NCI-H1417 treated with DMSO at 0.1 percent for 48 hours (cell line): ENCODE measurements at regions not wholly inside any gene's neighbourhood (a gene's known extent, or its start where the extent isn't known, plus 50 kb on each side); places are given as distances from the start of the nearest gene placed in this dataset.
"Not testable (repeated sequence)": the region's sequence is repeated elsewhere in the genome, so short reads cannot be mapped to it uniquely, and the experiment has no call there.

Experiments used
- DNase-seq: peaks from one replicate; lab custom pipeline; 2025; lab: John Stamatoyannopoulos, UW

DNA sequence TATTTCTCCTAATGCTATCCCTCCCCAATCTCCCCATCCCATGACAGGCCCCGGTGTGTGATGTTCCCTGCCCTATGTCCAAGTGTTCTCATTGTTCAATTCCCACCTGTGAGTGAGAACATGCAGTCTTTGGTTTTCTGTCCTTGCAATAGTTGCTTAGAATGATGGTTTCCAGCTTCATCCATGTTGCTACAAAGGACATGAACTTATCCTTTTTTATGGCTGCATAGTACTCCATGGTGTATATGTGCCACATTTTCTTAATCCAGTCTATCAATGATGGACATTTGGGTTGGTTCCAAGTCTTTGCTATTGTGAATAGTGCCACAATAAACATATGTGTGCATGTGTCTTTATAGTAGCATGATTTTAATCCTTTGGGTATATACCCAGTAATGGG, 51.3 kb upstream of the RIOK2 start:
- not testable (repeated sequence) for DNase-seq

- DNase-seq: no peak
These were observed 59.3 kb upstream of the RIOK2 start for GRCh38 chr5:97242341-97242740.

- no peak for DNase-seq
These were observed 60.3 kb upstream of the RIOK2 start for GRCh38 chr5:97243353-97243752.

GRCh38 chr5:97245386-97245785, 62.3 kb upstream of the RIOK2 start:
- no peak for DNase-seq

DNA sequence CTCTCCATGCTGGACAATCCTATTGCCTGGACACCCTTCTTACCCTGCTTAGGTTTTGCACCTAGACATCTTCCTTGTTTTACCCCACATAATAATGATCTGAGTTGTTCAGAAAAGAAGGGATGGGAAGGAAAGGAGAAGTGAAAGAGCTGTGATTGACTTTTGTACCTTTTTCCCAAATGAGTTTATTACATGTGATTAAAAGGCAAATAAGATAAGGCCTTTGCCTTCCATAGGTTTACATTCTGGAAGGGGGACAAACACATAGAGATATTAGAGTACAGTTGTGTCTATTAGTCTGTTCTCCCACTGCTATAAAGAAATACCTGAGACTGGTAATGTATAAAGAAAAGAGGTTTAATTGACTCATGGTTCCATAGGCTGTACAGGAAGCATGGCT, 67.1 kb upstream of the RIOK2 start:
- no peak for DNase-seq

DNA sequence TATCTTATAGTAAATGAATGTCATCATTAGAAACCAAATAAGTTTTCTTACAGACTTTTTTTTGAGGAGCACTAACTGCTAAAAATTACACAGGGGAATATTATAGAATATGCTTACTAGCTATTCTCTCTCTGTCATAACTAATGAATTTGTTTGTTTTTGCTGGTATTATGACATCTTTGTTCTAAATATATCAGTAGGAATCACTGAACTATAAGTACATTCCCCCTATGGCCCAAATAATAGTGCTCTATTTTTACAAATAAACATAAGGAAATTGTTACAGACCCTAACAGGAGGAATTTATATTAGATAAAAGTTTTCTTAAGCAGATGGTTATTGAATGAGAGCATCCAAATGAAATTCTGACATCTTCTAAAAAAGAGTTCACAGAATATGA, 83.0 kb upstream of the RIOK2 start:
- DNase-seq: no peak

DNA sequence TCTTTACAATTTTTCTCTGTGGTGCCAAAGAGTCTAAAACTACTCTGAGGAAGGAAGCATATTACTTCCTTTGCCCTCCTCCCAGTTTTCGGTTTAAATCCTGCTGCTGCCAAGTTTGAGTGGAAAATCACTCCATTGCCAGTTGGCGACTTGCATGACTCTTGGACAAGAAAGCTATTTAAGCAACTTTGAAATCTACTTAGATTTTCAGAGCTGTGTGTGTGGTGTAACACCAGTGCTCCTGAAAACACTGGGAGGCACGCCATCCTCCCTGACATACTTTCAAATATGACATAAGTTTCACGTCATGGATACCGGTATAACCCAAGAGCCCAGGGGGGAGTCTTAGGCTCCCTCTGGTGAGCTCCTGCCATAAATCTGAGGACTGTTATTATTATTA, 83.5 kb upstream of the RIOK2 start:
- no peak for DNase-seq

DNA sequence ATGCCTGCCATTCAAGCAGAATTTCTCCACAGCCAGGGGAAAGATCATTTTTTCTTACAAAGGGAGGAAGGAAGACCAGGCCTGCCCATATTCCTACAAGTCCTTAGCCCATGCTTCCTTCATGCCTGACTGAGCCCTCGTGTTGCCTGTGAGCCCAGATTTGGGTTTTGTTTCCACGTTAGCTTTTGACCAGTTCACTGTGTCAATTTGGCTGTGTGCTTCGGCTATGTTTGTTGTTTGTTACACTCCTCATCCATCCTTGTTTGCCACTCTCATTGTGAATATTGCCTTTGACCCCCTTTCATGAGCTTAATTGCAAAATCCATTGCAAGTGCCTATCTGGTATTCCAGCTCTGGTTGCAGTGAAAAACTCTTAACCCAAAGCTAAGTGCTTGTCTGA, 84.7 kb upstream of the RIOK2 start:
- no peak for DNase-seq

GRCh38 chr5:97276474-97277120, 93.5 kb upstream of the RIOK2 start:
- no peak for DNase-seq

- DNase-seq: no peak
These were observed 98.2 kb upstream of the RIOK2 start for GRCh38 chr5:97281257-97281656.

- no peak for DNase-seq
These were observed 114.1 kb upstream of the RIOK2 start for GRCh38 chr5:97297063-97297703.

DNA sequence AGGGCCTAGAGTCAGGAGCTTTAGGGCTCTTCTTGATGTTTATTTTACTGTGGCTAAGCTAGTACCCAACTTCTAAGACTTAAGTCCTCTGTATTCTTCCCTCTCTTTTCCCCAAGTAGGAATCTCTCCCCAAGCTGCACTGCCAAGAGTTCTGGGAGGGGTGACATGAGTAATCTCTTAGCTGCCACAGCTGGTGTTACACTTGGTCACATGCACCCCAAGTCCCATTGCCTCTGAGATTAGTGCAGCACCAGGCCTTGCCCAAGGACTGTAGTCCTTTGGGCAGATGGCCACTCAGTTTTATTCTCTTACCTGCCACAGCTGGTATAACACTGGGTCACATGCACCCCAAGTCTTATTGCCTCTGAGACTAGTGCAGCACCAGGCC, 114.7 kb upstream of the RIOK2 start:
- DNase-seq: no peak

DNA sequence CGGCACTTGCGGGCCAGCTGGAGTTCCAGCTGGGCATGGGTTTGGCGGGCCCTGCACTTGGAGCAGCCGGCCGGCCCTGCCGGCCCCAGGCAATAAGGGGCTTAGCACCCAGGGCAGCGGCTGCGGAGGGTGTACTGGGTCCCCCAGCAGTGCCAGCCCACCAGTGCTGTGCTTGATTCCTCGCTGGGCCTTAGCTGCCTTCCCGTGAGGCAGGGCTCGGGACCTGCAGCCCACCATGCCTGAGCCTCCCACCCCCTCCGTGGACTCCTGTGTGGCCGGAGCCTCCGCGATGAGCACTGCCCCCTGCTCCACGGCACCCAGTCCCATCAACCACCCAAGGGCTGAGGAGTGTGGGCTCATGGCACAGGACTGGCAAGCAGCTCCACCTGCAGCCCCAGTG, 118.1 kb upstream of the RIOK2 start:
- DNase-seq: not testable (repeated sequence)

GRCh38 chr5:97338729-97339128, 155.7 kb upstream of the RIOK2 start:
- no peak for DNase-seq

DNA sequence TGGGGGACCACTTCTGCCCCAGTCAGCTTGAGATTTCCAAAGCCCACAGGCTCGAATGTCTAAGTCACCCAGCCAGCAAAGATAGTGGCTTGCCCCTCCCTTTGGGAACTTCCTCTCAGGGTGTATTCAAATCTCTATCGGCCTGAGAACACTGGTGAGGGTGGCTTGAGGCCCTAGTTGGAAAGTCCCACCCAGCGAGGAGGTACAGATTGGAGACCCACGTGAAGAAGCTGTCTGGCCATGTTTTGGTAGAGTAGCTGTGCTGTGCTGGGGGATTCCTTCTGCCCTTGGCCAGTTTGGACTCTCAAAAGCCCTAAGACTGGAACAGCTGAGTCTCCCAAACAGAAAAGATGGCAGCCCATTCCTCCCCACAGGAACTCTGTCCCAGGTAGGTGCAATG, 172.7 kb upstream of the RIOK2 start:
- DNase-seq: no peak

GRCh38 chr5:97363577-97363976, 180.5 kb upstream of the RIOK2 start:
- no peak for DNase-seq

- no peak for DNase-seq
These were observed 181.7 kb upstream of the RIOK2 start for GRCh38 chr5:97364731-97365130.

DNA sequence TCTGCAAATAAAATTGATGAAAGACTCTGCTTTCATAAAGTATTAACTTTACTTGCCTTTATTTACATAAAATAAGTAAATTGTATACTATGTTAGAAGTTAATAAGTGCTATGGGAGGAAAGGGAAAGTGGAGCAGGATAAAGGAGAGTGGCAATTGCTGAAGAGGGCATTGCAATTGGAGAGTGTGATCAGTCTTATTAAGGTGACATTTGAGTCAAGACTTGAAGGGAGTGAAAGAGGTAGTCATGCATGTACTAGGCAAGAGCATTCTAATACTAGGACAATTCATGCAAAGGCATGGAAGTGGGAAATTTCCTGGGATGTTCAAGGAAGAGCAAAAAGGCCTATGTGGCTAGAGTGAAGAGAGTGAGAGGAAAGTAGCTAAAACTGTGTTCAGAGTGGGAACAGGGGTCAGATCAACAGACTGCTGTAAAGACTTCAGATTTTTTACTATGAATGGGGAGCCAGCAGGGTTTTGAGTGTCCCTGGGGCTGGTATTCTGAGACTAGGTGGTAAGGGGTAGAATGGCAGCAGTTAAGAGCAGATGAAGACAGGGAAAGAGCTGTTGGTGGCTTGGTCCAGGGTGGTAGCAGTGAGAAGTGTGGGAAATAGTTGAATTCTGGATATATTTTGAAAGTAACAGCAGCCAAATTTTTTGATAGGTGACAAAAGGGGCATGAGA, 182.3 kb upstream of the RIOK2 start:
- DNase-seq: no peak

DNA sequence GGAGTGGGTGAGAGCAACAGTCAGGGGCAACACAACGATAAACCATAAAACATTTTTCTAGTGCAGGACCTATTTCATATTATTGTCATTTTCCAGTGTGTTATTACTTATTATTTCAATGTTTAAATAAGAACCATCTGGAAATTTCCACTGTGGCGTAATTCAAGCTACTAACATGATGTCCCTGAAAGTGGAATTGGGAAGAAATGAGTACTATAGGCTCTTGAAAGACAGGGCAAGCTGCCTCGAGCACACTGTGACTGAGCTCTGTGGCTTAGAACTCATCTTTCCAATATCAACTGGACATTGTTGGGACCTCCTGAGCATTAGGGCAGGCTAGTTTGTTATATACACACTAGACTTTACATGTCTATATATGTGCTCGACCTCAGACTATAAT, 182.9 kb upstream of the RIOK2 start:
- no peak for DNase-seq

- DNase-seq: no peak
These were observed 192.9 kb upstream of the RIOK2 start for GRCh38 chr5:97375959-97376358.

GRCh38 chr5:97377582-97377981, 194.5 kb upstream of the RIOK2 start:
- DNase-seq: no peak

GRCh38 chr5:97383996-97384395, 200.9 kb upstream of the RIOK2 start:
- no peak for DNase-seq

DNA sequence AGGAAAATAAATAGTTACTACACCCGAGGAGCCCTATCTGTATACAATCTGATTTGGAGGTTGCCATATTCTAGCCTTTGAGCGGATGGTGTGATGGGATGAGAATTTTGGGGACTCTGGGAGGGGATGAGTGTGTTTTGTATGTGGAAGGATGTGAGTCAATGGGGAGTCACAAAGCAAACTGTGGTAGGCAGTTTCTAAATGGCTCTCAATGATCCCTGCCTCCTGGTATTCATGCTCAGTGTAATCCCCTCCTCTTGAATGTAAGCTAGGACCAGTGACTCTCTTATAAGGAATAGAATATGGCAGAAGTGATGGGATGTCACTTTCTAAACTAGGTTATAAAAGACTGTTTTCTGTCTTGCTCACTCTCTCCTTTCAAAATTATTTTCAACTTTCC, 205.7 kb upstream of the RIOK2 start:
- no peak for DNase-seq

DNA sequence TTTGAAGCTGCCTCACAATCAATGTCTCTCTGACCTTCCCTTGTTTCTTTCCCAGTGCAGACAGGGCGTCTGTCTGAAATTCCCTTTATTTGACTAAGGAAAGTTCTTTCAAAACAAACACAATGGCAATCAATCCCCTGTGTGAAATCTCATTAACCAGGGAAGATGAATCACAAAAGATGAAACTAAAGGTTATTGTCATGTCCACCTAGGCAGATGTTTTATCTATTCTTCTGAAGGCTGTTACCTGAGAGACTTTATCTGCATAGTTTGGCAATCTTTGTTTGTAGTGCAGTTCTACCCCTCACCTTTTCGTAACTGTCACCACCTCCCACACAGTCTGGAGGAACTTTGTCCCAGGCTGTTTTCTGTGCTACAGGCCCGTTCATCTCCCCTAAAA, 217.5 kb upstream of the RIOK2 start:
- DNase-seq: no peak
